Thoracic aorta (tissue), 2 donors: ENCODE measurements at regions not wholly inside any gene's neighbourhood (a gene's known extent, or its start where the extent isn't known, plus 50 kb on each side); places are given as distances from the start of the nearest gene placed in this dataset.

Source experiments
- ATAC-seq: fragments of 150-250 bp; one replicate; pipeline ENCODE4 v1.8.0; 2017; ENCODE audit warnings: low read depth; ENCODE audit not compliant: insufficient number of reproducible peaks, low FRiP score
- DNase-seq: peaks from one replicate; pipeline ENCODE4 v3.0.0-alpha.2; 2020; ENCODE audit warnings: low spot score
- H3K27ac ChIP-seq, 2 donors: fragments of 200-600 bp; sonication (generic); 1 replicate in 1 of 2; 2 replicates in 1 of 2; pipeline ENCODE4 v1.5.1; 2016; ENCODE audit warnings: mild to moderate bottlenecking in 2 of 2, moderate library complexity in 2 of 2
- H3K27me3 ChIP-seq: fragments of 200-600 bp; sonication (generic); replicated peaks from 2 replicates; pipeline ENCODE4 v1.6.0; 2016; ENCODE audit warnings: mild to moderate bottlenecking; ENCODE audit not compliant: insufficient read depth
- H3K36me3 ChIP-seq: fragments of 200-600 bp; sonication (generic); one replicate; pipeline ENCODE4 v1.5.1; 2016
- H3K4me1 ChIP-seq, 2 donors: fragments of 200-600 bp; sonication (generic); 1 replicate in 1 of 2; 2 replicates in 1 of 2; pipeline versions ENCODE4 v1.5.1 to v1.6.0; 2016; ENCODE audit warnings: low read depth in 2 of 2, mild to moderate bottlenecking in 1 of 2; ENCODE audit not compliant: control insufficient read depth in 1 of 2
- H3K4me3 ChIP-seq: fragments of 200-600 bp; sonication (generic); 2 replicates; pipeline ENCODE4 v1.5.1; 2016; ENCODE audit warnings: mild to moderate bottlenecking
- H3K9me3 ChIP-seq: fragments of 200-600 bp; sonication (generic); 2 replicates; pipeline ENCODE4 v1.5.1; 2016
- TF ChIP-seq, protein P1 (sequence below): fragments of 200-600 bp; sonication (generic); IDR thresholded peaks from one replicate; pipeline ENCODE4 v1.5.1; 2019; ENCODE audit warnings: antibody characterized with exemption

DNA sequence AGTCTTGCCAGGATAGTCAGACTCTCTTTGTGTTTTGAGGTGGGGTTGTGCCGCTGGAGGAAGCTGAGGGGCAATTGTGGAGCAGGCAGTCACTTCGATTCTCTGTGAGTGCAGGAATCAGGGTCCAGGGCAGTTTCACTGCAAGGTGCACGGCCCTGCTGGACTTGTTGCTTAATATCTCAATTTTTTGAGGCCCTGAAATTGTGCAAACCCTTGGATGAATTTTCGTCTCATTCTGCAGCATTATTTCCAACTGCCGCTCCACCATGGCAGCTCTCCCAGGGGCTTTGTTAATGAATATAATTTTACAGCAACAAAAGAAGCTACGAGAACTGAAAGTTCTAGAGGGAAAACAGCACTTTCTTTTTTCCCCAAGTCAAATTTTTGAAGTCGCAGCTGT lies 531.9 kb downstream of the QKI start:
- Histone ChIP-seq H3K27me3 (no peaks in the 10 kb centered on the region), H3K36me3 (no peaks in the 10 kb centered on the region), H3K9me3 (no peaks in the 10 kb centered on the region), H3K4me1 (peaks cover 7 to 17% of the 10 kb centered on the region in 2 donors), H3K4me3 (no peak overlapping the region), H3K27ac (no peak overlapping the region)
- DNase-seq (no peak), ATAC-seq (no peak)
- TF ChIP-seq, protein P1, sequence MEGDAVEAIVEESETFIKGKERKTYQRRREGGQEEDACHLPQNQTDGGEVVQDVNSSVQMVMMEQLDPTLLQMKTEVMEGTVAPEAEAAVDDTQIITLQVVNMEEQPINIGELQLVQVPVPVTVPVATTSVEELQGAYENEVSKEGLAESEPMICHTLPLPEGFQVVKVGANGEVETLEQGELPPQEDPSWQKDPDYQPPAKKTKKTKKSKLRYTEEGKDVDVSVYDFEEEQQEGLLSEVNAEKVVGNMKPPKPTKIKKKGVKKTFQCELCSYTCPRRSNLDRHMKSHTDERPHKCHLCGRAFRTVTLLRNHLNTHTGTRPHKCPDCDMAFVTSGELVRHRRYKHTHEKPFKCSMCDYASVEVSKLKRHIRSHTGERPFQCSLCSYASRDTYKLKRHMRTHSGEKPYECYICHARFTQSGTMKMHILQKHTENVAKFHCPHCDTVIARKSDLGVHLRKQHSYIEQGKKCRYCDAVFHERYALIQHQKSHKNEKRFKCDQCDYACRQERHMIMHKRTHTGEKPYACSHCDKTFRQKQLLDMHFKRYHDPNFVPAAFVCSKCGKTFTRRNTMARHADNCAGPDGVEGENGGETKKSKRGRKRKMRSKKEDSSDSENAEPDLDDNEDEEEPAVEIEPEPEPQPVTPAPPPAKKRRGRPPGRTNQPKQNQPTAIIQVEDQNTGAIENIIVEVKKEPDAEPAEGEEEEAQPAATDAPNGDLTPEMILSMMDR: no peak

DNA sequence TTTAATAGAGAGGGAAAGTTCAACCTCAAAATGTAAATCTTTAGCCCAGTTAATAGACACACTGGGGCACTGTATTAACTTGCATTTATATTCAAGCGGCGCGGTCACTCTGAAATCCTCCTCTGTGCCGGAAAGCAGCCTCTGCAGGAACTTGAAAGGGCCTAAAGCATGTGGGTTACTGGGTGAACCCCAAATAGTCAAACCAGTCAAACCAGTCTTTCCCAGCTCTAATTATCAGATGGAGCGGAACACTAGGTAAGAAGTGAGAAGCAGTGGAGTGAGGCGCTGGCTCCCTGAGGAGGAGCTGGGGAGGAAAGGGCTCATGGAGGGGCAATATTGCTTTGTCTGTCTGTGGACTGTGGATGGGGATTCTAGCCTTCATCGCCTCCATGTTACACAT lies 531.3 kb downstream of the QKI start:
- Histone ChIP-seq H3K27ac (no peak overlapping the region), H3K9me3 (no peaks in the 10 kb centered on the region), H3K4me3 (no peak overlapping the region), H3K36me3 (no peaks in the 10 kb centered on the region), H3K27me3 (no peaks in the 10 kb centered on the region), H3K4me1 (peaks cover 7 to 18% of the 10 kb centered on the region in 2 donors)
- DNase-seq (no peak), ATAC-seq (no peak)
- TF ChIP-seq, protein P1: no peak

DNA sequence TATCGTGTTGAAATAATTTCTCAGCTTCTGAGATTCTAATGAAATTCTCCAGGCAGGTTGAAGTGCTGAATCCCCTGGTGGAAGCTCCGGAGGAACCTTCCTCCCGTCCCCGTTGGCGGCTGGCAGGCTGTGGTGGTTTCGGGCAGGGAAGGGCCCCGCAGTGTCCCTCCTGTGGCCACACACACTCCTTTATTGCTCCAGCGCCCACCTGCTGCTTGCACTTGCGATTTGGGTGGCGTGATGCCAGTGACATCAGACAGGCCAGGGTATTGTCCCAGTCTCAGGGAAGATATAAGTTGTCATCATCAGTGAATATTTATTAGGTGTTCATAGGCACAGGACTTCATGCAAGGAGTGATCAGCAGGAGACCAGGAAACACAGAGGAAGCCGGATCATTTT lies 530.4 kb downstream of the QKI start:
- DNase-seq (no peak), ATAC-seq (no peak)
- peaks cover 7 to 18% of the 10 kb centered on the region in 2 donors for H3K4me1 ChIP-seq

DNA sequence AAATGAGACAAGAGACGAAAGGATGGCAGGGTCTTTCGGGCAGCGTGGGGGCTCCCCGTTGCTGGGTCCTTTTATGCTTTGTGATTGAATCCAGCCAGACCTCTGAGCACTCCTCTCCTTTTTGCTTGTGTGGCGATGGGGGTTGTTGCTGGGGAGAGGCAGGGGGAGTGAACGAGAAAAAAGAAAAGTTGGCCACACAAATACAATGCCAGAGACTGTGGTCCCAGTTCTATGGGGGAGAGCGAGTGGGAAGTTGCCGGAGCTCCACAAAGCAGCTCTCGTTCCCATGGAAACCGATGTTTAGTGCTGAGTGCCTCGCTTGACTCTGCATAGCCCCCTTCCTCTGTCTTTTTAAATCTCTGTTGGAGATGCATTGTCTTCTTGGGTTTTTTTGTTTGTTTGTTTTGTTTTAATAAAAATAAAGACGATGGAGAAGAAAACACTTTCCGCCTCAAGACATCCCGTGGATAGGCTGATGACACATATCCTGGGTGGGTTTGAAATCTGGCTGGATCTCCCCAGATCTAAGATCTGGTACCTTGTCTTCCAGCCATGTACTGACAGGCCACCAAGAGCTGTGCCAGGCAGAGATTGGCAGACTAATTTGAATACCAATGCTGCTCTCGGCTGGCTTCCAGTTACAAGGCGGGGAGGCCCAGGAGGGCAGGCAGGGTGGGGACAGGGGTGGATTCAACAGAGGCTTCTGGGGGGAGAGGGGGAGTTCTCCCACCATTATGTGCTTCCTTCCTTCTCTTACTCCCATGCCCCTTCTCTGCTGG lies 529.3 kb downstream of the QKI start:
- H3K9me3 ChIP-seq: no peaks in the 10 kb centered on the region
- DNase-seq: no peak
- no peaks in the 10 kb centered on the region for H3K36me3 ChIP-seq
- peaks cover 7 to 18% of the 10 kb centered on the region in 2 donors for H3K4me1 ChIP-seq
- H3K27me3 ChIP-seq: no peaks in the 10 kb centered on the region
- TF ChIP-seq, protein P1: no peak
- ATAC-seq: no peak
- H3K27ac ChIP-seq: no peak overlapping the region
- peak overlapping the region; percentile 43 for H3K4me3 ChIP-seq

More for the DNA sequence above, 530.4 kb downstream of the QKI start:
- Histone ChIP-seq H3K27ac (no peak overlapping the region), H3K27me3 (no peaks in the 10 kb centered on the region), H3K36me3 (no peaks in the 10 kb centered on the region), H3K4me3 (no peak overlapping the region), H3K9me3 (no peaks in the 10 kb centered on the region)
- TF ChIP-seq, protein P1: no peak

DNA sequence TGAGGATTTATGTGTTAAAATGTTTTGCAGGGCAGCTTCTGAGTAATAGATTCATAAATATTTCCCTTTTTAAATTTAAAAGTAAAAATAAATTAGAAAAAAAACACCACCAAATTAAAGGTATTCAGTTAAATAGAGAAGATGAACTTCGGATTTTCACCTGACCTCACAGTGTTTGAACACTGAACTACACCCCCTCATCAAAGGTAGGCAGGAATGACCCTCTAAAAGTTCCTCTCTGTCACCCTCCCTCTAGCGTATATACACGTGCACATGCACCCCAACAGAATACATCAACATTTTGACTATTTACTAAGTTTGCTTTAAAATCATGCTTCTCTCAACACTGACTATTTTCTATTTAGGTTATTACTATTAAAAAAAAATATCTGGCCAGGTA lies 528.3 kb downstream of the QKI start:
- H3K4me1 ChIP-seq: peaks cover 7 to 18% of the 10 kb centered on the region in 2 donors
- TF ChIP-seq, protein P1: no peak
- no peak overlapping the region for H3K27ac ChIP-seq

More for the DNA sequence above, 528.3 kb downstream of the QKI start:
- DNase-seq: no peak
- H3K36me3 ChIP-seq: no peaks in the 10 kb centered on the region
- H3K4me3 ChIP-seq: no peak overlapping the region
- ATAC-seq: no peak
- H3K27me3 ChIP-seq: no peaks in the 10 kb centered on the region
- no peaks in the 10 kb centered on the region for H3K9me3 ChIP-seq
